ENCODE measurements at regions not wholly inside any gene's neighbourhood (a gene's known extent, or its start where the extent isn't known, plus 50 kb on each side); places are given as distances from the start of the nearest gene placed in this dataset.
"Not testable (repeated sequence)": the region's sequence is repeated elsewhere in the genome, so short reads cannot be mapped to it uniquely, and the experiment has no call there.

- DNase-seq = no peak
Measured at GRCh38 chrX:15116900-15117299, 153.0 kb downstream of the ASB9 start.

GRCh38 chrX:15114743-15115566 is 154.9 kb downstream of the ASB9 start:
- no peak for DNase-seq

GRCh38 chrX:15107367-15107988 is 162.4 kb downstream of the ASB9 start:
- no peak for DNase-seq

- DNase-seq = no peak
Measured at GRCh38 chrX:15098505-15098904, 171.4 kb downstream of the ASB9 start.

- DNase-seq = no peak
Measured at GRCh38 chrX:15087747-15088146, 182.1 kb downstream of the ASB9 start.

GRCh38 chrX:15073313-15073712 is 196.6 kb downstream of the ASB9 start:
- DNase-seq = no peak

- DNase-seq = no peak
Measured at GRCh38 chrX:15072880-15073279, 197.0 kb downstream of the ASB9 start.

GRCh38 chrX:15072259-15072658 is 197.6 kb downstream of the ASB9 start:
- DNase-seq = no peak

- DNase-seq = no peak
Measured at GRCh38 chrX:15059474-15059873, 186.3 kb downstream of the MOSPD2 start.

- no peak for DNase-seq
Measured at GRCh38 chrX:15056044-15056443, 182.8 kb downstream of the MOSPD2 start.

- no peak for DNase-seq
Measured at GRCh38 chrX:15055146-15055930, 182.1 kb downstream of the MOSPD2 start.

- no peak for DNase-seq
Measured at GRCh38 chrX:15050395-15050794, 177.2 kb downstream of the MOSPD2 start.

GRCh38 chrX:15043538-15043937 is 170.3 kb downstream of the MOSPD2 start:
- no peak for DNase-seq

GRCh38 chrX:15033917-15034316 is 160.7 kb downstream of the MOSPD2 start:
- DNase-seq = no peak

GRCh38 chrX:15017491-15017890 is 144.3 kb downstream of the MOSPD2 start:
- no peak for DNase-seq

GRCh38 chrX:15016051-15016450 is 142.8 kb downstream of the MOSPD2 start:
- DNase-seq = no peak

GRCh38 chrX:15014281-15014680 is 141.1 kb downstream of the MOSPD2 start:
- peak in 1 of 58 donors; percentile 0 for DNase-seq

- DNase-seq = no peak
Measured at GRCh38 chrX:15013461-15013860, 140.2 kb downstream of the MOSPD2 start.

- DNase-seq = peak in 4 of 58 donors; percentile 0 to 20 (median 4)
Measured at GRCh38 chrX:14997271-14997670, 124.0 kb downstream of the MOSPD2 start.

GRCh38 chrX:14984425-14984824 is 111.2 kb downstream of the MOSPD2 start:
- not testable (repeated sequence) for DNase-seq
